Activated T-cell treated with anti-CD3 and anti-CD28 coated beads, Interleukin-2, amount 50 U/mL, for 4 hours (primary cell): ENCODE measurements at regions not wholly inside any gene's neighbourhood (a gene's known extent, or its start where the extent isn't known, plus 50 kb on each side); places are given as distances from the start of the nearest gene placed in this dataset.

Source experiments
- ATAC-seq, 2 donors: fragments of 200-7000 bp; cut with Tn5 transposase; one replicate each; pipeline ENCODE4 v1.10.0; 2021
- DNase-seq: peaks from one replicate; pipeline ENCODE4 v3.0.0-alpha.2; 2020
- H3K27me3 Mint-ChIP-seq: one replicate; pipeline ENCODE4 v1.8.0; 2021; ENCODE audit warnings: low read depth, mixed read lengths
- H3K36me3 Mint-ChIP-seq: one replicate; pipeline ENCODE4 v1.8.0; 2022; ENCODE audit warnings: mixed read lengths; ENCODE audit not compliant: insufficient read depth
- H3K4me1 Mint-ChIP-seq: one replicate; pipeline ENCODE4 v1.8.0; 2021; ENCODE audit warnings: low read depth, mixed read lengths
- H3K4me3 Mint-ChIP-seq: one replicate; pipeline ENCODE4 v1.8.0; 2021; ENCODE audit warnings: mild to moderate bottlenecking, moderate library complexity, mixed read lengths
- H3K9me3 Mint-ChIP-seq: one replicate; pipeline ENCODE4 v1.8.0; 2021; ENCODE audit warnings: mixed read lengths

DNA sequence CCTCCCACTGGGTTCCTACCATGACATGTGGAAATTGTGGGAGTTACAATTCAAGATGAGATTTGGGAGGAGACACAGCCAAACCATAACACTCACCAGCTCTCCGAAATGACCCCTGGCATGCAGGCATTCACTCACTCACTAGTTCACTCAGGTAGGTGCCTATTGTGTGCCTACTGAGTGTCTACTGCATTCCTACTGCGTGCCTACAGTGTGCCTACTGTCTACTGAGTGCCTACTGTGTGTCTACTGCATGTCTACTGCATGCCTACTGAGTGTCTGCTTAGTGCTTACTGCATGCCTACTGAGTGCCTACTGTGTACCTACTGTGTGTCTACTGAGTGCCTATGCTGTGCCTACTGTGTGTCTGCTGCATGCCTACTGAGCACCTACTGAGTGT is 71.7 kb upstream of the FZD10 start:
- Mint-ChIP-seq H3K27me3 (no peaks in the 10 kb centered on the region), H3K36me3 (no peaks in the 10 kb centered on the region), H3K4me1 (peaks cover 18% of the 10 kb centered on the region), H3K4me3 (no peak overlapping the region), H3K9me3 (no peaks in the 10 kb centered on the region)
- no peak for DNase-seq
- no peak for ATAC-seq

DNA sequence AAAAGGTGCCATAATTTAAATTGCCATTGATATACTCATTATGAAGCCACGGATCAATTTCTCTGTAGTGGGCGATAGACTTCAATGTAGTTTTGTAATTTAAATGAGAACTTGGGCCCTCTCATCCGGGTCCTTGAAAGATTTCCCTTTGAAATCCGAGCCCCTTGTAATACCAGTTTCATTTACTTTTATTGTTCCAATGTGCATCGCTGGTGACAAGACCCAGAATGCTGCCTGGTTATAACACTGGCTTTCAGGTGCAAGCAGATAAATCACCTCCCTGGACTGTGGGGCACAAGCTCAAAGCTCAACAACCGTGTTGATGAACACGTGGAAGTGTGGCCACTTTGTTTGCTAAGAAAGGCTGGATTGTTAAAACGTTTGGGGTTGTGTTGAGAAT is 68.9 kb upstream of the FZD10 start:
- no peaks in the 10 kb centered on the region for H3K9me3 Mint-ChIP-seq
- DNase-seq (no peak), ATAC-seq (no peak)
- no peaks in the 10 kb centered on the region for H3K27me3 Mint-ChIP-seq
- H3K36me3 Mint-ChIP-seq: no peaks in the 10 kb centered on the region
- no peak overlapping the region for H3K4me3 Mint-ChIP-seq
- H3K4me1 Mint-ChIP-seq: no peaks in the 10 kb centered on the region

DNA sequence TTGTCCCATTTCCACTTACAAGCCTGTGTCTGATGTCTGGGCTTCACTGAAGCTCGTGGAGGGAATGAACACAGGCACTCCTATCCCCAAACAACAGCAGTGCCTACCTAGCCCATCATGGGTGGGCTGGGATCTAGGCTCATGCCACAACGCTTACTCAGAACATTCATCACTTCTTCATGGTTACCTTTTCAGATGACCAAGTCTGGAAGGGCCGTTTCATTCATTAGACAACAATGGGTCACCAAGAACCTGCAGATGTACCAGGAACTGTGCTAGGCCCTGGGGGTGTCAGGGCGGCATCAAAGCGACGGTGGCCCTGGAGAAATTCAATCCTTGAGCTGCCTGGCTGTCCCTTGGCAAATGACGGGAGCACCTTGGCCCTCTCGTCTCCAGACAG is 64.9 kb upstream of the FZD10 start:
- no peaks in the 10 kb centered on the region for H3K4me1 Mint-ChIP-seq
- H3K9me3 Mint-ChIP-seq: no peaks in the 10 kb centered on the region
- no peaks in the 10 kb centered on the region for H3K36me3 Mint-ChIP-seq
- no peaks in the 10 kb centered on the region for H3K27me3 Mint-ChIP-seq
- no peak overlapping the region for H3K4me3 Mint-ChIP-seq
- DNase-seq (no peak), ATAC-seq (no peak)

DNA sequence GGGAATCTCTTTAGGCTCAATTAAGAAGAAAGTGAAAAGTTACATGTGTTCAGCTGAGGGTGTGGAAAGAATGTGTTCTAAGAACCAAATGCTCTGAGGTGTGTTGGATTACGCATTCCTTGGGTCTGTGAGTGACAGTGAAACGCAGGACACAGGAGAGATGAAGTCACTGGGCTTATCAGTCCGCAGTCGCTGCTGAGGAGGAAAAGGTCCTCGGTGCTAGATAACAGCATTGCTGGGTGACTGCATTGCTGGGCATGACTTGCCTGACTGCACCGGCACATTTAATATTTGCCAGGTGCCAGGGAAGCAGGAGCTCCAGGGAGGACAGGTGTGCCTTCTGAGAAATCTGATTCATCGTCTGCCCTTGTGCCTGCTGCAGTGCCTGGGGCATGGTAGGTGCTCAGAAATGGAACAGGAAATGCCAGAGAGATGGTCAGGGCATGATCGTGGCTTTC is 64.4 kb upstream of the FZD10 start:
- H3K4me1 Mint-ChIP-seq: no peaks in the 10 kb centered on the region
- no peak for DNase-seq
- no peak for ATAC-seq
- H3K27me3 Mint-ChIP-seq: peaks cover under 1% of the 10 kb centered on the region
- H3K4me3 Mint-ChIP-seq: no peak overlapping the region
- H3K9me3 Mint-ChIP-seq: no peaks in the 10 kb centered on the region
- no peaks in the 10 kb centered on the region for H3K36me3 Mint-ChIP-seq

DNA sequence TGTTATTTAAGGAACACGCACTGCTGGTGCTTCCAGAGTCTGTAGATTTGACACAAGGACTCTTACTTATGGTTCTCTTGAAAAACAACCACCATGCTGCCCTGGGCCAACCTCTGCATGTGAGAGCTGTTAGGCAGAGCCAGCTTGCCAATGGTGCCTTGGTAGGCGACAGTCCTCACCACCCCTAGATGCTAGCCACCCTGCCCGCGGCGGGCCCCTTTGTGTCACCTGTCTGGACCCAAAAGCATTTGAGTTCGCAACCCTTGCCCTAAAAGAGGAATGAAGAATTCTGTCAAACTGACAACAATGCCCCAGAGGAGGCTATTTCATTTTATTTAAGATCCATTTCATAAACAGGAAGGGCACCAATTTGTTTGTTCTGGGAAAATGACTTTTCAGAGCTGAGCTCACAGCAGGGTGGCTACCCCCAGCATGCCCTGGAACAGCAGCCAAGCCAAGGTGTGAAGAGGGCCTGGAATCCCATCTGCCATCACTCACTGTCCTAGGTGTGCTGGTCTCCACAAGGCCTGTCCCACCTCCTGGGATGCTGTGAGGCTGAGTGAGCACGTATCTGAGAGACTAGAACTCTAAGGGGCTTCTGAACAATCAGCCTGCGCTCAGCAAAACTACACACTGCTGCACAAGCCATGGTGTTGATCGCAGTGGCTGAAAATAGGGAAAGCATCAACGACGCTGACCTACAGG is 63.8 kb upstream of the FZD10 start:
- H3K4me1 Mint-ChIP-seq: no peaks in the 10 kb centered on the region
- no peak for ATAC-seq
- DNase-seq: no peak
- H3K27me3 Mint-ChIP-seq: peaks cover 3% of the 10 kb centered on the region
- H3K36me3 Mint-ChIP-seq: no peaks in the 10 kb centered on the region
- H3K9me3 Mint-ChIP-seq: no peaks in the 10 kb centered on the region
- no peak overlapping the region for H3K4me3 Mint-ChIP-seq

DNA sequence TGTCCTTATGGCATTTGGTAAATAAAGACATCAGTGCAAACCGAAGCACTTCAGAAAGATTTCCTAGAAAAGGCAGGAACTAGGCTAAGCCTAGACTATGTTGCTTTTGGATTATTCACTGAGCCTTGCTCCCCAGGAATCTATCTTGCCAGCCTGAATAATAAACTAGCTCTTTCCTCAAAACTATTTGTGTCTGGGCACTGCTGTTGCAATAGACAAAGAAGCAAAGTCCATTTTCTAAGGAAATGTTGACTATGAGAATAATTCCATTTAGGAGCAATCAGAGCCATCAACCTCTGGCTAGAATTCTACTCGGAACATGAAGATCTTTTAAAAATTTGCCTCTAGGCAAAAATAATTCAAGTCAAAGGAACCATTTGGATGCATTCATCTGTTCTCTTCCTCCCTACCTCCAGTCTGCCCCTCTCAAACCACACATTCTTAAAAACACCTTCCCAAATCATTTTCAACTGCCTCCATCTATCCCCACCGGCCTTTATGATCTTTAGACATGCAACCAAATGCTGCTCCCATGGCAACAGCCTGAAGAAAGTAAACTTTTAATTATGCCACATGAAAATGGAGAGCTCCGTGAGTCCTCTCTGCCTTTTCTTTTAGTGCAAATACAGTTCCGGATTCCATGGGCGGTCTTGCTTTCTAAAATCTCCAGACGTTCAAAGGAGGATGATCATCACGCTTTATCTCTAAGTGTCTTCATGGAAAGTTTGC is 61.5 kb upstream of the FZD10 start:
- H3K4me1 Mint-ChIP-seq: no peaks in the 10 kb centered on the region
- ATAC-seq (no peak), DNase-seq (no peak)
- no peak overlapping the region for H3K4me3 Mint-ChIP-seq
- H3K36me3 Mint-ChIP-seq: no peaks in the 10 kb centered on the region
- peaks cover 11% of the 10 kb centered on the region for H3K27me3 Mint-ChIP-seq
- H3K9me3 Mint-ChIP-seq: no peaks in the 10 kb centered on the region

DNA sequence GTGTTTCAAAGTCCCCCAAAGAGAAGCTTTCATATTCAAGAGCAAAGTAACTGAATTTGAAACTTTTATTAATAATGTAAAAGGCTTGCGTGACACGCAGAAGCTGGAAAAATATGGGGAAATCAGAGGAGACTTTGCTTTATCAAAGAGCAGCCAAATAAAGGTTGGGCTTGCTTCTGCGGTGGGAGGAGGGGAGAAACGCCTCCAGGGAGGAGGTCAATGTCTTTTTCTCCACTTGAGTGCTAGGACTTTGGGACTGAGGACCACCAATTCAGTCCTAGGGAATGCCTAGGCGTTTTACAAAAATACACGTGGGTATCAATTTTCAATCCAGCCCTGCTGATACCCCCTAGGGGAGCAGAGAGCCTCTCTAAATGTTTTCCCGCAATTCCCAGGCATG is 60.9 kb upstream of the FZD10 start:
- H3K4me1 Mint-ChIP-seq: no peaks in the 10 kb centered on the region
- no peaks in the 10 kb centered on the region for H3K36me3 Mint-ChIP-seq
- DNase-seq (no peak), ATAC-seq (no peak)
- H3K9me3 Mint-ChIP-seq: no peaks in the 10 kb centered on the region
- H3K27me3 Mint-ChIP-seq: peaks cover 11% of the 10 kb centered on the region
- no peak overlapping the region for H3K4me3 Mint-ChIP-seq

DNA sequence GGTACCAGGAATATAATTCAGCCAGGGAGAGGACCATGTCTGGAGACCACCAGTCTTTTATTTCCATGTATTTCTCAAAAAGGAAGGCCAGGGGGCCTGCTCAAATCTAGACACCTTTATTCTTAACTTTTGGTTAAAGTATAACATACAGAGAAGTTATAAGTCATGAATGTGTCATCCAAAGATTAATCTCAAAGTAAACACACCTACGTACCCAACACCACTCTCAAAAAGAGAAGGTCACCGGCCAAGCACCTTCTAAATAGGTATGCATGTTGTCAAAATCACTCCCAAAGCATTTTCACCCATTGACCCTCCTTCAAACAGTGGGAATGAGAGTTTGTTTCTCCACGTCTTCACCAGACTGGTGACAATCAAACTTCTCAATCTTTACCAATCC is 60.0 kb upstream of the FZD10 start:
- Mint-ChIP-seq H3K4me3 (no peak overlapping the region), H3K36me3 (no peaks in the 10 kb centered on the region), H3K4me1 (no peaks in the 10 kb centered on the region), H3K27me3 (peaks cover 11% of the 10 kb centered on the region), H3K9me3 (no peaks in the 10 kb centered on the region)
- no peak for ATAC-seq
- no peak for DNase-seq

DNA sequence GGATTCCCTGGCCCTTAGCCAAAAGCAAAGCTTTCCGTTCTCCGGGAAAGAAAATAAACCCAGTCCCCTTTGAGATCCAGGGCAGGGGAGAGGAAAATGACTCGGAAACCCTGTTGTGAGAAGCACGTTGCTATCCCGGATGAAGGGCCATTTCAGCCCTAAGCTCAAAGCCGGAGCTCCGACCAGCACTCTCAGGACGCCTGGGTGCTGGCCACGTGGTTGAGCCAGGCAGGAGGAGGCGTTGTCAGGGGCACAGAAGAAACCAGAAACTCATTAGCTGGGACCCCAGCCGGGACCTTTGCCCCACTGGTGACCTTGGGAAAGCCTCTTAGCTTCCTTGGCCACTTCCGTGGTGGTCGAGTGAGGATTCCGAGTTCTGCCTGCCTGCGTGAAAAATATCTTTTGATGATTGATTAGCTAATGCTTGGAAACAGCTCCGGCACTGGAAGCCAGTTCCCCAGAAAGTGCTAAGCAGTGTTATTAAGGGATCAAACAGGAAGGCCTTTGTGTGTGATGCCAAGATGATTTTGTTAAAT is 57.6 kb upstream of the FZD10 start:
- H3K27me3 Mint-ChIP-seq: peaks cover 11% of the 10 kb centered on the region
- H3K36me3 Mint-ChIP-seq: no peaks in the 10 kb centered on the region
- DNase-seq (no peak), ATAC-seq (no peak)
- no peaks in the 10 kb centered on the region for H3K4me1 Mint-ChIP-seq
- H3K9me3 Mint-ChIP-seq: peaks cover 7% of the 10 kb centered on the region
- no peak overlapping the region for H3K4me3 Mint-ChIP-seq

DNA sequence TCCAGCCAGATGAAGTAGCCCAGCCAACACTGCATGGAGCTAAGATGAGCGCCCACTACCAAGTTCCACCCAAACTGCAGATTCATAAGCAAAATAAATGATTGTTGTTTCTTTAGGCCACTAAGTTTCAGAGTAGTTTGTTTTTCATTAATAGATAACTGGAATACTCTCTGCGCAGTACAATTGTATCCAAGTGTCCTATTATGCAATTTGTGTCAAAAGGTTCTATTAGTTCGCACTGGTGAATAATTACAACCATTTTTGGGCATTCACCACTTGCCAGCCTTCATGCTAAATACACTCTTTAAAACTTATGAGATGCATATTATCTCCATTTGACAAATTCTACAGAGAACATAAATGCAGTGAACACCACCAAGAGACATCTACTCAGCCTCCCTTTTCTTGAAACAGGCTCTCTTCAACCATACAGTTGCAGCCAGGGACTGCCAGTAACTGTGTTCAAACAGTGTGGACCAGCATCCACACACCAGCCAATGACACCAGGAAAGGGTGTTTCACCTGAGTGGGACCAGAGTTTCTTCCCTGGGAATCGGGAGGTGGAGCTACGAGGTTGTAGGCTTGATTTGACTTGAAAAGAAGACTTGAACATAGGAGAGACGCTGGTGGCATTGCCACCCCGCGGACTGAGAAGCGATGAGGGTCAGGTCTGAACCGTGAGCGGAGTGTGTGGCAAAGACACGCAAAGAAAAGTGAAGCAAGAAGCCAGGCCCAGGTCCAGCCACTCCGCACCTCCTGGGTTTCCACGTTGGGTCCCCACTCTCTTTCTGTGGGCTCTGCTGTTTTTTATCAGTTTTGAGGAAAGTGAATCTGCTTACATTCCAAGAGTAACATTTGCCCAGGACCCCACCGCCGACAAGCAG is 53.0 kb upstream of the FZD10 start:
- Mint-ChIP-seq H3K9me3 (peaks cover 9% of the 10 kb centered on the region), H3K36me3 (no peaks in the 10 kb centered on the region), H3K27me3 (peaks cover 10% of the 10 kb centered on the region), H3K4me1 (no peaks in the 10 kb centered on the region), H3K4me3 (no peak overlapping the region)
- DNase-seq (no peak), ATAC-seq (no peak)

DNA sequence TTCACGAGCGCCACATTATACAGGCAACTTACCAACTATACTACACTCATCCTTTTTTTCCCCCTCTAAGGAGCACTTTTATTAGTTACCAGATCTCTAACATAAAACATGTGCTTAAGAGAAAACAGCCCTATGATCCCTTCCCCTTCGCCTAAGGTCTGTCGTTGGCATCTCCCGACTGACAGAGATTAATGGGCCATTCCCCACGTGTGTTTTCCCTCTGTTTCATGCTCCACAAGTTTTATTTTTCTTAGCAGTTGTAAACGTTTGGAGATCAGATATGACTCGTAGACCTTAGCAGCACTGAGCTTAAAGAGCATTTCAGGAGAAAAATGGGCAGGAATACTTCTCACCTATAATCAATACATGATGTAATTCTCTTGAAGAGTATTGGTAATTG is 51.4 kb upstream of the FZD10 start:
- no peak for DNase-seq
- no peaks in the 10 kb centered on the region for H3K36me3 Mint-ChIP-seq
- no peaks in the 10 kb centered on the region for H3K4me1 Mint-ChIP-seq
- H3K4me3 Mint-ChIP-seq: no peak overlapping the region
- peaks cover 5% of the 10 kb centered on the region for H3K27me3 Mint-ChIP-seq
- ATAC-seq: no peak
- peaks cover 9% of the 10 kb centered on the region for H3K9me3 Mint-ChIP-seq

DNA sequence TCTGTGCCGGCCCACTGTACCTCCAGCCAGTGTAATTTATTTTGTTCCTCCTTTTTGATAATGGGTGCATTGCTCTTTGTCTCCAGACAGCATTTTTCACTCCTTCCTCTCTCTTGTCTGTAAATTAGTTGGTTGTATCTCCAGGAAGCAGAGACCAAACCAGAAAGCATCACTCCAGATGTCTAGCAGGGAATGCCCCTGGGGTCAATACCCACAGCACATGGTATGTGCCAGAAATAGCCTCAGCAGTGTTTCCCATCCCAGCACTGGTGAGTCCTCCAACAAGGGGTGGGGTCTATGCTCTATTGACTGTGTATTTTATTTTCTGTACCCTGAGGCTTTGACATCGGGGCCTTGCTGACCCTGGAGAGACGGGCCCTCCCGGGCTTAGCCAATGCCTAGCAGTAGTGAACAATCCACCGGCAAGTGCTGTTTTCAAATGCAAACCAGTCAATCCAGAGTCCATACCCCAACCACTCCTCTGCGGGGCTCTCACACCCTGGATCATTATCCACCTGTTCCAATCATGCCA is 50.2 kb upstream of the FZD10 start:
- Mint-ChIP-seq H3K27me3 (peaks cover 5% of the 10 kb centered on the region), H3K4me3 (no peak overlapping the region), H3K9me3 (peaks cover 9% of the 10 kb centered on the region), H3K4me1 (no peaks in the 10 kb centered on the region), H3K36me3 (no peaks in the 10 kb centered on the region)
- ATAC-seq: no peak
- DNase-seq: no peak
